Peyer's patch (tissue), 4 donors: ENCODE measurements at regions not wholly inside any gene's neighbourhood (a gene's known extent, or its start where the extent isn't known, plus 50 kb on each side); places are given as distances from the start of the nearest gene placed in this dataset.

Source experiments
- POLR2A ChIP-seq, 2 donors: fragments of 450-650 bp; IDR thresholded peaks; one replicate each; pipeline ENCODE4 v1.5.1; 2017; ENCODE audit warnings: antibody characterized with exemption in 2 of 2, mild to moderate bottlenecking in 2 of 2, moderate library complexity in 2 of 2
- TF ChIP-seq, protein P1 (sequence below), 6 experiments: fragments of 450-650 bp in 4 of 6; fragments of 200-600 bp in 2 of 6; sonication (generic) in 1 of 6; IDR thresholded peaks; one replicate each; pipeline ENCODE4 v1.5.1; 2017 to 2019; ENCODE audit warnings: antibody characterized with exemption in 6 of 6, mild to moderate bottlenecking in 3 of 6, moderate library complexity in 1 of 6

DNA sequence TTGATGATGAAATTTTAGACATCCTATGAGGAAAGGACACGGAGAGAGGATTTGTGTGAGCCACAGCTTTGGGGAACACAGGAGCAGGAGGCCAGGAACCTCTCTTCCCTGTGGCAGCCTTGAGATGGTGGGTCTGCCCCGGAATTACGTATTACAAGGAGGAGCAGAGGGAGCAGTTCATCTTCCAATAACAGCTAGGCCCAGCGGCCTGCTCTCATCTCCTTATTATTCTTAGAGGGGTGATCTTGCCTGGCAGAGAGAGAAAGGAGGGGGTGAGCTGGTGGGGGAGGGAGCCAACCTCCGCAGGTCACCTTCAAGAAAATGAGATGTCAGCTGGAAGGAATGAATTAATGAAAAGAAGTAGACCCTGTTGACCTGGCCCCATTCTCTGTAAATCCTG lies 305.8 kb downstream of the LRFN2 start:
- TF ChIP-seq POLR2A (IDR thresholded peaks at IDR 0.05) = no peak
- TF ChIP-seq, protein P1, sequence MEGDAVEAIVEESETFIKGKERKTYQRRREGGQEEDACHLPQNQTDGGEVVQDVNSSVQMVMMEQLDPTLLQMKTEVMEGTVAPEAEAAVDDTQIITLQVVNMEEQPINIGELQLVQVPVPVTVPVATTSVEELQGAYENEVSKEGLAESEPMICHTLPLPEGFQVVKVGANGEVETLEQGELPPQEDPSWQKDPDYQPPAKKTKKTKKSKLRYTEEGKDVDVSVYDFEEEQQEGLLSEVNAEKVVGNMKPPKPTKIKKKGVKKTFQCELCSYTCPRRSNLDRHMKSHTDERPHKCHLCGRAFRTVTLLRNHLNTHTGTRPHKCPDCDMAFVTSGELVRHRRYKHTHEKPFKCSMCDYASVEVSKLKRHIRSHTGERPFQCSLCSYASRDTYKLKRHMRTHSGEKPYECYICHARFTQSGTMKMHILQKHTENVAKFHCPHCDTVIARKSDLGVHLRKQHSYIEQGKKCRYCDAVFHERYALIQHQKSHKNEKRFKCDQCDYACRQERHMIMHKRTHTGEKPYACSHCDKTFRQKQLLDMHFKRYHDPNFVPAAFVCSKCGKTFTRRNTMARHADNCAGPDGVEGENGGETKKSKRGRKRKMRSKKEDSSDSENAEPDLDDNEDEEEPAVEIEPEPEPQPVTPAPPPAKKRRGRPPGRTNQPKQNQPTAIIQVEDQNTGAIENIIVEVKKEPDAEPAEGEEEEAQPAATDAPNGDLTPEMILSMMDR (IDR thresholded peaks at IDR 0.05) = no peak
